ENCODE measurements at regions not wholly inside any gene's neighbourhood (a gene's known extent, or its start where the extent isn't known, plus 50 kb on each side); places are given as distances from the start of the nearest gene placed in this dataset.

DNA sequence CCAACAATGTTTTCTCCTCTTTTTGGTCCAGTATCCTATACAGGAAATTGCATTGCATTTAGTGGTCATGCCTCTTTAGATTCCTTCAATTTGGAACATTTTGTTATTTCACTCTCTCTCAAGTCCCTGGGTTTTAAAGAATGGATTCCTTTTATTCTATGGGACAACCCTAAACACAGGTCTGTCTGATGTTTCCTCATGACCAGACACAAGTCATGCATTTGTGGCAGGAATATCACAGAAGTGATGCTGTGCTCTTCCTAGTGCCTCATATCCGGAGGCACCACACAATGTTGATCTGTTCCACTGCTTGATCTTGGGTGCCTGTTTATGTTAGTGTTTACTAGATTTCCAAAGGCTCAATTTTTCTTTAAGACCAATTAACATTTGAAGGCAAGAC lies 69.7 kb upstream of the H2AZ1 start:
- no peaks in the 10 kb centered on the region for H3K9me3 ChIP-seq
- no peaks in the 10 kb centered on the region for H3K27me3 ChIP-seq (ENCODE audit: low read depth)
- no peak for ATAC-seq
- no peak overlapping the region for H3K4me3 ChIP-seq
- intact Hi-C loops (cut with DNase I): no loop called here
- TF ChIP-seq, protein P1, sequence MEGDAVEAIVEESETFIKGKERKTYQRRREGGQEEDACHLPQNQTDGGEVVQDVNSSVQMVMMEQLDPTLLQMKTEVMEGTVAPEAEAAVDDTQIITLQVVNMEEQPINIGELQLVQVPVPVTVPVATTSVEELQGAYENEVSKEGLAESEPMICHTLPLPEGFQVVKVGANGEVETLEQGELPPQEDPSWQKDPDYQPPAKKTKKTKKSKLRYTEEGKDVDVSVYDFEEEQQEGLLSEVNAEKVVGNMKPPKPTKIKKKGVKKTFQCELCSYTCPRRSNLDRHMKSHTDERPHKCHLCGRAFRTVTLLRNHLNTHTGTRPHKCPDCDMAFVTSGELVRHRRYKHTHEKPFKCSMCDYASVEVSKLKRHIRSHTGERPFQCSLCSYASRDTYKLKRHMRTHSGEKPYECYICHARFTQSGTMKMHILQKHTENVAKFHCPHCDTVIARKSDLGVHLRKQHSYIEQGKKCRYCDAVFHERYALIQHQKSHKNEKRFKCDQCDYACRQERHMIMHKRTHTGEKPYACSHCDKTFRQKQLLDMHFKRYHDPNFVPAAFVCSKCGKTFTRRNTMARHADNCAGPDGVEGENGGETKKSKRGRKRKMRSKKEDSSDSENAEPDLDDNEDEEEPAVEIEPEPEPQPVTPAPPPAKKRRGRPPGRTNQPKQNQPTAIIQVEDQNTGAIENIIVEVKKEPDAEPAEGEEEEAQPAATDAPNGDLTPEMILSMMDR (IDR thresholded peaks at IDR 0.05): no peak
- no peaks in the 10 kb centered on the region for H3K36me3 ChIP-seq
- H3K27ac ChIP-seq: no peak overlapping the region
- no peak for DNase-seq
- no peaks in the 10 kb centered on the region for H3K4me1 ChIP-seq

DNA sequence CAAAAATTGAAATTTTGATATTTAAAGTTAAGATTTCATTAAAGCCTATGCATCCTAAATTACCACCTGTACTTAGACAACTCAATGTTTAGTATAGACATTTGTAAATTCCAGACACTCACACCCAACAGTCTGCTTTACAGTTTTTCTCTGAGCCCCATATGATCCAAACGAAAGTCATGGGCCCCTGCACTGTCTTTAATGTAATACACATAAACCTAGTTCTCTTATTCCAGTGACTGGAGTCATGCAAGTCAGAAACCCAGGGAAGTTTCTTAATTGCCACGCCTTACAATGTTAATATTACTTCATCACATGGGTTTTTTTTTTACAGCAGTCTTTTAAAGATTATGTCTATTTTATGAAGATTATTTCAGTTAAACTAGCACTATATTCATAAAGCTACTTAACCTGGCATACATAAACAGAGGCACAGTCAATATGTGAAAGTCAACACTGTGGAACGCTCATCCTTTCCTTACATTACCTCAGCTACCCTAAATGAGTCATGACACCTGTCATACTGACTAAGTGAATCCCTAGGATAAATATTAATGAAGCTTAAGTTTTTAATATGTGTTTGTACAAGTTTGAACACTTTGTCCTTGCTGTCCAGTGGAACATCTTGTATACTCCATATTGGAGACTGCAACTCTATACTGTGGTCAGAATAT lies 67.7 kb upstream of the H2AZ1 start:
- TF ChIP-seq, protein P1 (IDR thresholded peaks at IDR 0.05): no peak
- H3K9me3 ChIP-seq: no peaks in the 10 kb centered on the region
- no peaks in the 10 kb centered on the region for H3K36me3 ChIP-seq
- no peaks in the 10 kb centered on the region for H3K4me1 ChIP-seq
- ATAC-seq (no peak), DNase-seq (no peak)
- no peak overlapping the region for H3K27ac ChIP-seq
- intact Hi-C loops (cut with DNase I): no loop called here
- H3K27me3 ChIP-seq (ENCODE audit: low read depth): no peaks in the 10 kb centered on the region
- H3K4me3 ChIP-seq: no peak overlapping the region

DNA sequence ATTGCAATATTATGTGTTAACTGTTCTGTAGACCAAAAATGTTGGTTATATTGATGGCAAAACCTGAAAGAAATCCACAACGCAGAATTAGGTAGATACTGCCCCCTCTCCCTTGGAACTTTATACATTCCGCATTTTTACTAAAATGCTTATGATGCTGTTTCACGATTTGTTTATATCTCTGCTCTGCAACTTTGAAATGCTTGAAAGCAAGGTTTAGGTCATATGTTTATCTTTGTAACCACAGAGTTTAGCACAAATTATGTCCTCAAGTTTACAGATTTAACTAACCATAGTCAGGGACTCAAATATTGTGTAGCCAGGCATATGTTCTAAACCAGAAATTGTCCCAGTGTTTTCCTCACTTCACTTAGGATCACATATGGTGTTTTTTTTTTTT lies 66.1 kb upstream of the H2AZ1 start:
- TF ChIP-seq, protein P1 (IDR thresholded peaks at IDR 0.05): no peak
- ATAC-seq (no peak), DNase-seq (no peak)
- intact Hi-C loops (cut with DNase I): no loop called here
- no peak overlapping the region for H3K4me3 ChIP-seq
- H3K27me3 ChIP-seq (ENCODE audit: low read depth): no peaks in the 10 kb centered on the region
- no peak overlapping the region for H3K27ac ChIP-seq
- no peaks in the 10 kb centered on the region for H3K9me3 ChIP-seq
- no peaks in the 10 kb centered on the region for H3K4me1 ChIP-seq
- H3K36me3 ChIP-seq: no peaks in the 10 kb centered on the region

DNA sequence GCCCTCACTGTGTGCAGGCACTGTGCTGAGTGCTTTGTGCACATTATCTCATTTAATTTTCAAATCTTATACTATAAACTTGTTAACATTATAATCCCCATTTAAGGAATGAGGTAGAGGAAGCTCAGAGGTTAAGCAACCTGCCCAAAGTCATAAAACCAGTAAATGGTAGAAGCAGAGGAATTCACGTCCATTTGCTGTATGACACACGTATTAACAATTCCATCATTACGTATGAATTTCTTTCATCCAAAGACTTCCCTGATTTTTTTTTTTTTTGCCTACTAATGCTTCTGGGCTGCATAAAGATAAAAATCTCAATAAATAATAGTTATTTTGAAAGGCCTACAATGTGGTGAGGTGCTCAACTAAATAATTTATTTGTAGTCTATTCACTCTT lies 64.5 kb upstream of the H2AZ1 start:
- Histone ChIP-seq H3K27ac (no peak overlapping the region), H3K27me3 (ENCODE audit: low read depth) (no peaks in the 10 kb centered on the region), H3K36me3 (no peaks in the 10 kb centered on the region), H3K9me3 (no peaks in the 10 kb centered on the region), H3K4me3 (no peak overlapping the region), H3K4me1 (no peaks in the 10 kb centered on the region)
- TF ChIP-seq, protein P1 (IDR thresholded peaks at IDR 0.05): no peak
- intact Hi-C loops (cut with DNase I): no loop called here
- no peak for ATAC-seq
- DNase-seq: no peak

DNA sequence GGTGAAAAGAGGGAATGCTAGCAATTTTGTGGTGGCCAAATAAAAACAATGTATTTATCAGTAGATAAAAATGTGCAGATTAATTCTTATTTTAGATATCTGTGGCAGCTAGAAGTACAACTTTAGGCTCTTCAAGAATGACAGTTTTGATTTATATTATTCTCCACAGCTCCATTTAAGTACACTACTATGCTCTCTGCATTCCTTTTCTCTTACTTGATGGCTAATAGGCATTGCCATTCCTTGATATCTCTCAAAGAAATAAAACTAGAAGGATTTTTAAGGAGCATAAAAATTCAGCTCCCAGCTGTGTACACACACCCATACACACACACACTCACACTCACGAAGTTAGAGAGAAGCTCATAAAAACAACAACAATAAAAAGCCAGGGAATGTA lies 59.4 kb upstream of the H2AZ1 start:
- intact Hi-C loops (cut with DNase I): no loop called here
- H3K27ac ChIP-seq: no peak overlapping the region
- TF ChIP-seq, protein P1 (IDR thresholded peaks at IDR 0.05): no peak
- H3K4me3 ChIP-seq: no peak overlapping the region
- no peak for ATAC-seq
- no peaks in the 10 kb centered on the region for H3K36me3 ChIP-seq
- no peaks in the 10 kb centered on the region for H3K9me3 ChIP-seq
- no peaks in the 10 kb centered on the region for H3K27me3 ChIP-seq (ENCODE audit: low read depth)
- no peak for DNase-seq
- H3K4me1 ChIP-seq: no peaks in the 10 kb centered on the region

All from lower lobe of right lung (tissue), 2 donors.